B cell (primary cell): ENCODE measurements at regions not wholly inside any gene's neighbourhood (a gene's known extent, or its start where the extent isn't known, plus 50 kb on each side); places are given as distances from the start of the nearest gene placed in this dataset.

ENCODE experiments used
- CTCF ChIP-seq: fragments of 200-600 bp; IDR thresholded peaks from one replicate; pipeline ENCODE4 v1.8.0; 2022; ENCODE audit warnings: antibody characterized with exemption, mild to moderate bottlenecking
- EZH2 ChIP-seq: IDR thresholded peaks from 2 replicates; pipeline ENCODE4 v1.6.1; 2012; ENCODE audit warnings: borderline replicate concordance, low read depth, mild to moderate bottlenecking, moderate library complexity, low read length; ENCODE audit not compliant: insufficient read depth, poor library complexity, severe bottlenecking

DNA sequence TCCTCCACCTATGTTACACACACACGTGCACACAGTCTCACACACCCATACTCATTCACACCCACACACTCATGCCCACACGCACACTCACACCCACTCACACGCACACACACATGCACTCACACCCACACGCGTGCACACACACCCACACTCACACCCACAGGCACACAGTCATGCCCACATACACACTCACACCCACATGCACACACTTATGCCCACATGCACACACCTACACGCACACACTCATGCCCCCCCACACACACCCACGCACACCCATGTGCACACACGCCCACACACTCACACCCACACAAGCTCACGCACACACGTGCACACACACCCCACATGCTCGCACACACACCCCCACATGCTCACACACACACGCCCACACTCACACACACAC is 140.0 kb downstream of the F11 start:
- TF ChIP-seq CTCF (no peak), EZH2 (no peak)
